ENCODE measurements at regions not wholly inside any gene's neighbourhood (a gene's known extent, or its start where the extent isn't known, plus 50 kb on each side); places are given as distances from the start of the nearest gene placed in this dataset.

- DNase-seq (ENCODE audit: low read depth in 2 of 3, low spot score in 2 of 3), result no peak
Observed at GRCh38 chr6:85396159-85396808, 53.6 kb upstream of the NT5E start.

GRCh38 chr6:85395746-85396145 lies 54.1 kb upstream of the NT5E start:
- no peak for DNase-seq (ENCODE audit: low read depth in 2 of 3, low spot score in 2 of 3)

GRCh38 chr6:85394853-85395538 lies 54.9 kb upstream of the NT5E start:
- DNase-seq (ENCODE audit: low read depth in 2 of 3, low spot score in 2 of 3), result no peak

- DNase-seq (ENCODE audit: low read depth in 2 of 3, low spot score in 2 of 3), result no peak
Observed at GRCh38 chr6:85394199-85394598, 55.7 kb upstream of the NT5E start.

GRCh38 chr6:85392379-85392778 lies 57.5 kb upstream of the NT5E start:
- DNase-seq (ENCODE audit: low read depth in 2 of 3, low spot score in 2 of 3), result no peak

DNA sequence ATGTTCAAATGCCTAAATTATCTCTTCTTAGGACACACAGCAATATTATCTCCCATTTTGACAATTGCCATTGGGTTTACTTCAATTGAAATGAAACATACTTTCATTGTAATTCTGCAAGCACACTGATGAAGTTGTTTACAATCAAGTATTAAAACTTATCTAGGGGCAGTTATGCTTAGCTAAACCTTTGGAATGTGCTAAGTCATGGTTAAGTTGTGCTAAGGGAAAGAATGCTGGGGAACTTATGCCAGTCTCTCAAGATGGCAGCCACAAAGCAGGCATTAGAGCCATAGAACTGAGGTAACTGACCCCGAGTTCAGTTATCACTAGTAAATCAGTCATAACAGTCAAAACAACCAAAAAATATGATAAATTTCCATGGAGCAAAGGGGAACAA lies 59.1 kb upstream of the NT5E start:
- no peak for DNase-seq (ENCODE audit: low read depth in 2 of 3, low spot score in 2 of 3)

GRCh38 chr6:85390105-85390728 lies 59.7 kb upstream of the NT5E start:
- no peak for DNase-seq (ENCODE audit: low read depth in 2 of 3, low spot score in 2 of 3)

DNA sequence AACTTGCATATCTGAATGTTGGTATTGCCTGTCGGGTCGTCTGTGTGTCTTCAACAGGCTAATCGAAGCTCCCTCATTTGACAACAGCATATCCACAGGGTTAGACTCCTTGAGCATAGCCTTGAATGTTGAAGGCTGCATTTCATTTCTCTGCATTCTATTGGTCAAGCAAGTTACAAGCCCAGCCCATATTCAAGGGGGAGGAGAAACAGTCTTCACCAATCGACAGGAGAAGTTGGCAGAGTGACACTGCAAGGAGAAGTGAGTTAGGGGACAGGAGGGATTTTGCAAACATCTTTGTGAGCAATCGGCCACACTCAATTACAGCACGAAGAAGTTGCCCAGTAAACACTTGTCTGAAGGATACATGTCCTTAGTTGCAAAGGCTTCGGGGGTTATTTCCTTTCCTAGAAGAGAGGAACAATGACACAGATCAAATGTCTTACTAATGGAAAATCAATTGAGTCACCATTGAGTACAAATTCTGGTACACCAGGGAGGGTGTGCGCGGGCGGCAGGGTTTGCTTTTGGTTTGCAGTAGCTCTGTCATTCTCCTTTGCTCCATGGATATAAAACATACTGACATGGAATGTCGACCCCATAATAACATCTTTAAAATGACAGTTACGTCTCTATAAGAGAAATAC lies 60.6 kb upstream of the NT5E start:
- DNase-seq (ENCODE audit: low read depth in 2 of 3, low spot score in 2 of 3), result no peak

DNA sequence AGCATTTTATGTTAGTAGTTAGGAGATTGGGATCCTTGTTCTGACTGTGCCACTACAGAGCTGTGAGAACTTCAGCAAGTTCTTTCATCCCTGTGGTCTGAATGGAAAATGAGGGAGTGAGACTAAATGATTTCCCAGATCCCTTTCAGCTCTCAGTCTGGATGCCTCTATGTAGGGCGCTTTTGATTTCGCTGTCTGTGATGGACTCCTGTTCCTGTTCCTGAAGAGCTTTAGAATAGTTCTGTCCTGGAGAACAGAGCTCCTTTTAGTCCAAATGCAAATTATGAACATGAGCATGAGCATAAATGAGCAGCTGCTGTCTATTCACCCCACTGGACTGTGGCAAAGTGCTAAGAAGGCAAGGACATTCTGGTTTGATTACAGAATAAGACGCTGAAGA lies 61.4 kb upstream of the NT5E start:
- DNase-seq (ENCODE audit: low read depth in 2 of 3, low spot score in 2 of 3), result no peak

DNA sequence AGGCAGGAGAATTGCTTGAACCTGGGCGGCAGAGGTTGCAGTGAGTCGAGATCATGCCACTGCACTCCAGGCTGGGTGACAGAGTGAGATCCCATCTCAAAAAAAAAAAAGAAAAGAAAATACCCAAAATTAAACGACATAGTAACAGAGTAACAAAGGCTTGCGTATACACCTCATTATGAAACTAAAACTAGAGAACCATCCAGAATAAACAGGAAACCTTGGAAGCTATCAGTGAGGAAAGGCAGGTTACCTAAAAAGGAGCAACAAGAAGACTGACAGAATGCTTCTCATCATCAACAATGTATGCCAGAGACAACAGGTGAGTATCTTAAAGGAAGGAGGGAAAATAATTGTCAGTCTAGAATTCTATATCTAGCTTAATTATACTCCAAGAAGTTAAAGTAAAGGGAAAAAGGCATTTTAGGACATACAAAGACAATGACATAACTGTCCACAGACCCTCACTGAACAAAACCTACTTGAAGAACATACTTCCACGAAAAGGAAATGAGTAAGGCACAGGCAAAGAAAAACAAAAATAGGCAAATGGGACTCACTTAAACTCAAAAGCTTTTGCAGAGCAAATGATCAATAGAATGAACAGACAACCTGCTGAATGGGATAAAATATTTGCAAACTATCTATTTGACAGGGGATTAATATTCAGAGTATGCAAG lies 64.1 kb upstream of the NT5E start:
- DNase-seq (ENCODE audit: low read depth in 2 of 3, low spot score in 2 of 3), result no peak

DNA sequence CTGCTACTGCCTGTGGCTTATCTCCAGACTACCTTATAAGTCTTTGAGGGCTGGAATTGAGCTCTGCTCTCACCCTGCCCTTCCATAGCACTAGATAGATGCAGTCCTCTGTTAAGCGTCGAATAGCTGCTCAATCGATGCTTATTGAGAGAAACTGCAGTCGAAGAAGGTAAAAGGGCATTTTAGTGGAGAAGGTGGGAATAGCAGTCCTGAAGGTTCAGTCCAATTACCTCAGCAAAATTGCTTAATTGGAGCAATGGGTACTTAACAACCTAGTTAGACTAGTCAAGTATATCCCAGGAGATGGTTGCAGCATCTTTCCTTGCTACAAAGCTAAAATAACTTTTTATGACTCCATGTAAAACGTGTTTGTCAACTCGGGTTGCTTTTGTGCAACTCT lies 66.8 kb upstream of the NT5E start:
- DNase-seq (ENCODE audit: low read depth in 2 of 3, low spot score in 2 of 3), result no peak

DNA sequence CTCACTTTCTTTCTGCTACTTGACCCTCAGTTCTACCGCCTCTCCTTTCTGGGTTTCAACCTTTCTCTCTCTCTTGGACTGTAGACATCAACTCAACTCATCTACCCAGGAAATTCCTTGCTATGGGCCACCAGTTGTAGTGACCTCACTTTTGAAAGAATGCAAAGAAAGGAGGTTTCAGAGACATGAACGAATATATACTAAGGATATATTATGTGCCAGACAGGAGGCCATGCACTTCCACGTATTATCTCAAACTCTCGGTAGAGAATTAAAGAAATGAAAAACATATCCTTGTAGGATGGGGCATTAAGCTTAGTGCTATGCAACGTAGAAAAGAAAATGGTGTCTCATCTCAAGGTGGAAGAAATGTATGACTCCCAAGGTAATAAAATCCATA lies 67.3 kb upstream of the NT5E start:
- DNase-seq (ENCODE audit: low read depth in 2 of 3, low spot score in 2 of 3), result no peak

GRCh38 chr6:85372915-85373270 lies 77.0 kb upstream of the NT5E start:
- no peak for DNase-seq (ENCODE audit: low read depth in 2 of 3, low spot score in 2 of 3)

GRCh38 chr6:85372188-85372914 lies 77.5 kb upstream of the NT5E start:
- DNase-seq (ENCODE audit: low read depth in 2 of 3, low spot score in 2 of 3), result no peak

DNA sequence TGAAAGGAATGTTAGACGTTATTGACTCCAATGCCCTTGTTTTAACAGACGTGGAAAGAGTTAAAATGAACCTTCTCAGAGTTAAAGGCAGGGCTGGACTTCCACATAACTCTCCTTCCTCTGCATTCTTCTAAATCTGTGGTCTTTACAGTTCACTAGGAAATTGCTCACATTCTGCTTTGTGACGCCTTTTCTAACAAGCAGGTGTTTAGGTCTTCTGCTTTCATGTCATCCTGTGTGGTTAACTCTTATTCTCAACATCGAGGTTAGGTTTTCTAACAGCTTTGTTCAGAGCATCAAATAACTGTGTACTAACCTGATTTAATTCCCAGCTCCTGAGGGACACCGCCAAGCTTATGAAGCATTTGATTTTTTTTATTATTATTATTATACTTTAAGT lies 81.3 kb upstream of the NT5E start:
- DNase-seq (ENCODE audit: low read depth in 2 of 3, low spot score in 2 of 3), result no peak

GRCh38 chr6:85364344-85364743 lies 85.5 kb upstream of the NT5E start:
- no peak for DNase-seq (ENCODE audit: low read depth in 2 of 3, low spot score in 2 of 3)

GRCh38 chr6:85363870-85364269 lies 86.0 kb upstream of the NT5E start:
- no peak for DNase-seq (ENCODE audit: low read depth in 2 of 3, low spot score in 2 of 3)

DNA sequence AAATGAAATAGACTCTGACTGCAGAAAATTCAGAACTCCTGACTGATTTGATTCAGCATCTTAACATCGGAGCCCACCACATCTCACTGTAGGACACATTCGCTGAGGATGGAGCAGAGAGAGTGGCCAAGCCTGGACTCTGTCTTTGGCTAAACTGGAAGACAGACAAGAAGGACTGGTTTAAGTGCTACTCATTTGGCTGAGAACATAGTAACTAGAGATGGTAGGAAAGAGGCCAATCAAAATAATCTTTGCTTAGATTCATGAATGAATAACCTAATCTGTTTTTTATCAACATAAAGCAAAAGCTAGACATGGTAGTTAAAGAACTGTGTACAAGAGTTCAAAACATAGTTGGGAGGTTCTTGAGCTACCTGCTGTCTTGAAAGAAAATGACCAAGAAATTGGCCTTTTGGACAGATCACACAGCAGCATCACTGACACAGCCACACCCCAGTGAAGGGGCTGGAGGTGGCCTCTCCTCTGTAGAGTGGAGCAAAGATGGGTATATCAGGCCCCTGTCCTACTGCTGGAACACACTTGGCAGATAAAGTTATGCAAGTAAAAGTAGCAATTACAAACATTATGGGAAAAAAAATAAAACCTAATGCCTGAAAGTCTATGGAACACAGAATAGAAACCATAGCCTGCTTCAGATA lies 87.1 kb upstream of the NT5E start:
- DNase-seq (ENCODE audit: low read depth in 2 of 3, low spot score in 2 of 3), result no peak

DNA sequence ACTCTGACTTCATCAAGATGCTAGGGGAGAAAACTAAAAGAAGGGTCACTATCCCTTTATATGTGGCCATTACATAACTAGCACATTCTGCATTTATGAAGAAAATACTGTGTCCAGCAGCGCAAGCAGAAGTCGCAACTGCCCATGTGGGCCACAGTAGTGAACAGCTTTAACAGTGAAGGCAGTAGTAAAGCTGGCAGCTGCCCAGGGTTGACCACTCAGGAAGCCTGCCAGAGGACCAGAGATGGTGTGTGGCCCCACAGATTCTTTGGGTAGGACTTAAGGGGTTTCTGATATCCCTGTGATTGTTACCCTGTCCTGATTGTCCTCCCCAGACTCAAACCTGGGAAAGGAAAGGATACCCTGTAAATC lies 88.3 kb upstream of the NT5E start:
- no peak for DNase-seq (ENCODE audit: low read depth in 2 of 3, low spot score in 2 of 3)

- DNase-seq (ENCODE audit: low read depth in 2 of 3, low spot score in 2 of 3), result no peak
Observed at GRCh38 chr6:85360794-85361642, 88.9 kb upstream of the NT5E start.

Measured in activated CD8-positive, alpha-beta memory T cell treated with anti-CD3 and anti-CD28 coated beads for 48 hours (primary cell).